Fibroblast of peridontal ligament (primary cell): ENCODE measurements at regions not wholly inside any gene's neighbourhood (a gene's known extent, or its start where the extent isn't known, plus 50 kb on each side); places are given as distances from the start of the nearest gene placed in this dataset.

Source experiments
- DNase-seq: peaks from one replicate; pipeline ENCODE4 v3.0.0-alpha.2; 2010; ENCODE audit errors: extremely low read depth

- no peak for DNase-seq
These were observed 401.6 kb downstream of the ANXA1 start for GRCh38 chr9:73553295-73553694.

- no peak for DNase-seq
These were observed 406.8 kb downstream of the ANXA1 start for GRCh38 chr9:73558471-73558870.

GRCh38 chr9:73565026-73565425 lies 413.4 kb downstream of the ANXA1 start:
- peak; percentile 48 for DNase-seq

- peak; percentile 81 for DNase-seq
These were observed 414.3 kb downstream of the ANXA1 start for GRCh38 chr9:73565833-73566465.

- no peak for DNase-seq
These were observed 415.0 kb downstream of the ANXA1 start for GRCh38 chr9:73566627-73567026.

- no peak for DNase-seq
These were observed 421.6 kb downstream of the ANXA1 start for GRCh38 chr9:73573235-73573634.

GRCh38 chr9:73575101-73576060 lies 423.7 kb downstream of the ANXA1 start:
- no peak for DNase-seq

- peak; percentile 2 for DNase-seq
These were observed 426.2 kb downstream of the ANXA1 start for GRCh38 chr9:73577848-73578247.

- no peak for DNase-seq
These were observed 428.2 kb downstream of the ANXA1 start for GRCh38 chr9:73579823-73580222.

- DNase-seq: peak; percentile 29
These were observed 431.9 kb downstream of the ANXA1 start for GRCh38 chr9:73583576-73583975.

GRCh38 chr9:73595036-73595545 lies 443.4 kb downstream of the ANXA1 start:
- no peak for DNase-seq

GRCh38 chr9:73596321-73596720 lies 444.7 kb downstream of the ANXA1 start:
- no peak for DNase-seq

GRCh38 chr9:73597039-73597438 lies 445.4 kb downstream of the ANXA1 start:
- no peak for DNase-seq

GRCh38 chr9:73597771-73598170 lies 446.1 kb downstream of the ANXA1 start:
- no peak for DNase-seq

- no peak for DNase-seq
These were observed 457.7 kb downstream of the ANXA1 start for GRCh38 chr9:73609381-73609780.

GRCh38 chr9:73611032-73611431 lies 459.4 kb downstream of the ANXA1 start:
- no peak for DNase-seq

- DNase-seq: no peak
These were observed 461.5 kb downstream of the ANXA1 start for GRCh38 chr9:73613092-73613701.

GRCh38 chr9:73615557-73615956 lies 463.9 kb downstream of the ANXA1 start:
- no peak for DNase-seq

GRCh38 chr9:73617586-73617985 lies 465.9 kb downstream of the ANXA1 start:
- no peak for DNase-seq

- no peak for DNase-seq
These were observed 489.3 kb downstream of the ANXA1 start for GRCh38 chr9:73640971-73641370.

GRCh38 chr9:73643379-73644013 lies 491.8 kb downstream of the ANXA1 start:
- DNase-seq: peak; percentile 63

GRCh38 chr9:73647560-73647959 lies 495.9 kb downstream of the ANXA1 start:
- no peak for DNase-seq
